GM18499 (cell line): ENCODE measurements at regions not wholly inside any gene's neighbourhood (a gene's known extent, or its start where the extent isn't known, plus 50 kb on each side); places are given as distances from the start of the nearest gene placed in this dataset.
A peak's percentile ranks its signal among the peaks of the same experiment; 100 is the strongest.

Experiments used
- ATAC-seq: cut with Tn5 transposase; IDR thresholded peaks from one replicate; pipeline ENCODE4 v1.9.1; 2021; ENCODE audit warnings: moderate number of reproducible peaks; ENCODE audit not compliant: insufficient read depth, unreplicated experiment

DNA sequence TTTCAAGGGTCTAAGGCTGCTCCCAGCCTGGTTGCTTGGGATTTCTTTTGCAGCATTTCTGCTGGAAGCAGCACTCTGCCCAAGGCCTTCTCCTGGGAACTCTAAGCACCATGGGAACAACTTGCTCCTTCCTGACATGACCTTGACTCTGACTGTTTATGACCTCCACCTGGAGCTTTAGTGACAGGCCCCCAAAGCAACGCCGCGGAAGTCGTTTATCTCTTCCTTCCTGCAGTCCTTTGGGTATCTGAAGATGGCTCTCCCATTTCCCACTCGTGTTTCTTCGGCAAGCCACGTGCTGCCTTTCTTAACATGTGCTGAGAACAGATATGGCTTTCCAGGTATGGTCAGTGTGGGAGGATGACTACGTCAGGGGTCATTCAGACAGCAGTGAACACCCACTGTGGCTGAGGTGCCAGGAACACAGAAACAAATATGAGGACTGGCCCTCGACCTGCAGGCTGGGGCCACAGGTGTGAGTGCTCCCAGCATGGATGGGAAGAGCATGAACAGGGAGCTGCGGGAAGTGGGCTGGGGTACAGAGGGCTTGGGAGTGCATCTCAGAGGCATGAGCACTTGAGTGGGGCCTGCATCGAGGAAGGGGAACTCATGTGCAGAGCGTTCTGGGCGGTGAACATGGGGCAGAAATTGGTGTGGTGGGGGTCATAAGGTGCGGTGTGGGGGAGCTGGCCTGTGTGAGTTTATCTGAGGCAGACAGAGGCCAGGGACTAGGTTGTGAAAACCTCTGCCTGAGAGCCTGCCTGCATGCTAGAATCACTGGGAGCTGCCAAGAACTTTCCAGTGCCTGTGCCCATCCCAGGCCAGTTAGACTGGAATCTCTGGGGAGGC, 140.5 kb downstream of the TSN start:
- ATAC-seq: no peak

DNA sequence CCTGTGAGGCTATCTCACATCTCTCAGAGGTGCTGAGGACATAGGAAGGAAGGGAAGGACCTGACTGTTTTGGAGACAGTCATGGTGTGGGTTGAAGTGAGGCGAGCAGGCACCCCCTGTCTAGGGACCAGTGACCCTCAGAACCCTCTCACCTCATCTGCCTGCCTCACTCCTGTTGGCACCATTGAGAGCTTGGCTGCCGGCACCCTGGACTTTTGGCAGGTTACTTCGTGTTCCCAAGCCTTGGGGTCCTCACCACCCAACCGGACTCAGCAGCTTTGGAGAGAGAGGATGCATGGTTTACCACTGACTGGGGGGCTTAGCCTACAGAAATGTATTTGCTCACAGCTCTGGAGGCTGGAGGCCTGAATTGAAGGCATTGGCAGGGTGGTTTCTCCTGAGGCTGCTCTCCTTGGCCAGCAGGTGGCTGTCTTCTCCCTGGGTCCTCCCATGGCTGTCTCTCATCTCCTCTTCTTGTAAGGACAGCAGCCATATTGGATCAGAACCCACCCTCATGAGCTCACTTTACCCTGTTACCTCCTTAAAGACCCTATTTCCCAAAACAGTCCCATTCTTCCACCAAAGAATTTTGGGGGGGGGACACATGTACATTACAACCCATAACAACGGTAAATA, 142.0 kb downstream of the TSN start:
- peak; percentile 73 for ATAC-seq

DNA sequence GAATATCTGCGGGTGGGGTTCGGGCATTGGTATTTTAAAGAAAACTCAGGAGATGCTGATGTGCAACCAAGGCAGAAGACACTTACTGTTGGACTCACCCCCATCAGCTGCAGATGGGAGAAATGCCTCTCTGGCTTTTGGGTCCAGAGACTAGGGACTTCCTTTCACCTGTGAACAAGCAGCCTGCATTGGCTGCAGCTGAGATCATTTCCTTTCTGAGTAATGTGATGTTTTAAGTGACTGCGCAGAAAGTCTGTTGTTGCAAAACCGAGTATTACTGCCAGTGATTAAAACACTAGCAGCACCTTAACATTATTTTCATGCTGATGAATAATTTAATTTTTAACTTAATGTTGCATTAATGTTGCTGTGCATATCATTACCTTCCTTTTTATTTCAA, 143.0 kb downstream of the TSN start:
- no peak for ATAC-seq

DNA sequence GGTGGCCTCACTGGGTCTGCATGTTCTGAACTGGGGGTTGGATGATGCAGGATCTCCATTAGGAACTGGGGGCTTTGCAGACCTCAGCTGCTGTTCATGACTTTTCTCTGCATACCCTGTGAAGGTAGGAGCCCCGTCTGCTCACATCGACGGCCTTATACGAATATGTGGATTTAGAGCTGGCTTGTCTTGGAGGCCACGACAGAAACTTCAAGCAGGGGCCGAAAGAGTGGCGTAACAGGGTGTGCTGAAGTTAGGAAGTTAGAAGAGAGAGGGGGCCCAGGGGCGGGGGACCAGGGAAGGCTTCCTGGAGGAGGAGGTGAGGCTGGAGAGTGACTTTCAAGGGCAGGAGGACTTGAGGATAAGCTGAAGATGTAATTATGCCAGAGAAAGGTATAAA, 144.9 kb downstream of the TSN start:
- ATAC-seq: no peak

DNA sequence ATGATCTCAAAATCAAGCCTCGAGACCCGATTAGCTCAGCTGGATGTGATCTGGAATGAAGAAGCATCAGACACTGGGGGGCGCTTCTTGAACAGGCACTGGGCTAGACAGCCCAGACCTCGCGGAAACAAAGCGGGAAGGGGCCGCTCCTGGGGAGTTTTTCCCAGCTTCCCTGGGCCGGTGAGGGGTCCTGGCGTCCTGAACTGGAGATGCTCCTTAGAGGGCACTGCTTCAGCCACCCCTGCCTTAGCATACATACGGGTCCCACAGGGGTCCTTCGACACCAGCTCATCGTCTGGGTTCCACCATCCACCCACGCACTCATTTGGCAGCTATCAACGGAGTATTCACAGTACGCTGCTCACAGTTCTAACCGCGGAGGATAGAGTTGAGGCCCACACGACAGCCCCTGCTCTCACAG, 146.7 kb downstream of the TSN start:
- ATAC-seq: no peak

DNA sequence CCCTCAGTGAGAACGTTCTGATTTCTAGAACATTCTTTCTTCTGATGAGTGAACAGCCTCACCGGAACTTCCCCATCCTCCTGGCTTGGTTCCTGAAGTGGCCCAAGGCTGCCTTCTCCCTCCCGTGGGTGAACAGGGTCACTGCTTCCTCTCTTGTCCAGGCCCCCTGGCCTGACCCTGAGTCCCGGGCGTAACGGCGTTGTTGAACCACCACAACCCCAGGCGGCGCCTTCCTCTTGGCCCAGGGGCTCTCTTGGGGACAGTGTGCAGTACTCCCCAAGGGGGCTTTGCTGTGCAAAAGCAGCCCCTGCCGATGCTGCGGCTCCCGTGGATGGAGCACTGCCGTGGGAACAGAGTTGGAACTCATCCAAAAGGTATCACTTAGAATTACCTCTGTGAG, 147.2 kb downstream of the TSN start:
- no peak for ATAC-seq

DNA sequence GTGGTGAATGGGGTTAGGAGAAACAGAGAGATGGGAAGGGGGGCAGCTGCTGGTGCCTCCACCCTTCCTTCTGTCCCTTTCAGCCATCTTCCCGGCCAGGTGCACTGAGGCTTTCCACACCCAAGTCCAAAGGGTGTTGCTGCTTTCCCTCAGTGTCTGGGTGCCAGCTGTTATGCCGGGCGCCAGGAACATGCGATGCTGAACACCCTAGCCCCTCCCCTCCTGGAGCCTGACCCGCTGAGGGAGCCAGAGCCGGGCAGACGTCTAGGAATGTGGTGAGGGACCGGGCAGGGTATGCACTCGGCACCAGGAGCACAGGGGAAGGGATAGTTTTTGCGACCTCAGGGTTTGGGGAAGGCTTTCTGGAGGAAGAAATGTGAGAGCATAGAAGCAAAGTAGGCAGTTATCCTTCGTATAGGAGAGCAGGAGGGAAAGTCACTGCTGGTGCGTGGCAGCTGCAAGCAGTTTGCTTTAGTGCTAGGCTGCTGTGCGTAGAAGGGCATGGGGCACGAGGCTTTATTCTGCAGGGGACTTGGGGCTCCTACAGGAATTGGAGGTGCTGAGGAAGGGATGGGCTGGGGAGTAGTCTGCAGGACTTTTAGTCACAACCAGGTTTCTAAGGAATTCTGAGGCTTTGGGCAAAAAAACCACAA, 147.7 kb downstream of the TSN start:
- ATAC-seq: no peak

DNA sequence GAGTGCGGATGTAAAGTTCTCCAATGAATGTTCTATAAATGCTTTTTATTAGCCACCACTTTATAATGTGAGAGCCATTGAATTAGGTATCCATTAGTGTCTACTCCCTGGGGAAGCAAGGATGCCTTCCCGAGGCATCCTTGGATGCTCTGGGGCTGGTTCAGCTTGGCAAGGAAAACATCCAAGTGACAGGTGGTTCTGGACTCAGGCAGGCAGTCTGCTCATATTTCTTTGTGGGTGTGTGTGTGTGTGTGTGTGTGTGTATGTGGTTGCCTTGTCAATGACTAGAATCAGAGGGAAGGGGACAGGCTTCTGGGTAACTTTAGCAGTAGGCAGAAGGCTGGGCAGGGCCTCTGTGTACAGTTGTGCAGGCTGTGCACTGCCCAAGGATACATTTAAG, 149.2 kb downstream of the TSN start:
- no peak for ATAC-seq

DNA sequence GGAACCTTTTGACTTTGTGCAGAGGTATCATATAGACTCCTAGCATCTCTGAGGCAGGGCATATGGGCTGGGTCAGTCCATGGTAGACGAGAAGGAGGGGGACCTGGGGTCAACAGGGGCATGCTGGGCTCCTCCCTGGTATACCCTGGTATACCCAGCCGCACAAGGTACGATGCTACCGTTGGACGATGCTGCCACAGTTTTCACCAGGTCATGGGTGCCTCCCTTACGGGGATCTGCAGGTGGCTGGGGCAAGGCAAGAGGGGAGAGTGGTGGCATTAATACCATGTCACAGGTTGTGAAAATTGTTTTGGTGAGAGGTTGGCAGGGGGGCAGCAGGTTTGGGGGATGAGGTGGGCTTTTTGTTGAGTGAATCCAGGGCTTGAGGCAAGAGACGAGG, 149.8 kb downstream of the TSN start:
- ATAC-seq: no peak

DNA sequence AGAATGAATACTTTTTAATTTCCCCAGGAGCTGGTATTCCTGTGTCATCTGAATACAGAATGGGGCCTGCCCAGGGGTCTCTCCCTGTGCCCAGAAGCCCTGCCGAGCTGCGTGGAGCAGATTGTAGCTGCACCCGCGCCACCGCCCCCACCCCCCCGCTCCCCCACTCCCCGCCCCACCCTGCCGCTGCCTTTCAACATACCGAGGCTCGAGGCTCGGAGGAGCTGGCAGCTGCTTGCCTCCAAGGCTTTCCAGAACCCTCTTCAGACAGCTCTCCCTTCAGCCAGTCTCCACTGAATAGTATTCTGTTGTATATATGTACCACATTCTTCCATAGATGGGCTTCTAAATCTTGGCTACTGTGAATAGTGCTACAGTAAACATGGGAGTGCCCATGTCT, 150.7 kb downstream of the TSN start:
- ATAC-seq: no peak

DNA sequence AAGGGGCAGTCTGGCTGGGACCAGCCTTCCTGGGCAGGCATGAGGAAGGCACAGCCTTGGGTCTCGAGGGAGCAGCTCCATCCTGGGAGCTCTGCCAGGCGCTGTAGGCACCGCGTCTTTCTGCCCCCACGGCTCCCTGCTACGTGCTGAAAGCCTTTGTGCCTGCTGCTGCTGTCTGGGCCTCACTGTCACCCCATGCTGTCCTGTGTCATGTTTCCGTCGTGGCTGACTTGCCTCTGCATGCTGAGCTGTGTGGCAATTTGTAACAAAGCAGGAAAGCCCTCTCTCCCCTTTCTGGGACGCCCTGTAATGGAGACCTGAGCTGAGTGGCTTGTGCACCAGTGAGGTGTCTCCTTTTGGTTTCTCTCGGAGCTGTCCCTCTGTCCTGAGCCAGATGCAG, 152.5 kb downstream of the TSN start:
- ATAC-seq: no peak

DNA sequence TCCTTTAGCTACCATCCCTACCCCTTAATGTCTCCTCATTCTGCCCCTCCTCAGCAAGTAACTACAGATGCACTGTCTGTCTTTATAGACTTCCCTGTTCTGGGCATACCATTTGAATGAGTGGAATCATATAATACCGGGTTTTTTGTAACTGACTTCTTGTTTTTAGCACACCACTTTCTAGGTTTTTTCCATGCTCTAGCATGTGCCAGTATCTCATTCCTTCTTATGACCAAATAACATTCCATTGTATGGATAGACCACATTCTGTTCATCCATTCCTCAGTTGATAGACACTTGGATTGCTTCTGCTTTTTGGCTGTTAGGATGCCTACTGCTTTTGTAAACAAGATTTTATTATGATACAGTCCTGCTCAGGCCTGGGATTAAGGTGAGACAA, 154.7 kb downstream of the TSN start:
- no peak for ATAC-seq

DNA sequence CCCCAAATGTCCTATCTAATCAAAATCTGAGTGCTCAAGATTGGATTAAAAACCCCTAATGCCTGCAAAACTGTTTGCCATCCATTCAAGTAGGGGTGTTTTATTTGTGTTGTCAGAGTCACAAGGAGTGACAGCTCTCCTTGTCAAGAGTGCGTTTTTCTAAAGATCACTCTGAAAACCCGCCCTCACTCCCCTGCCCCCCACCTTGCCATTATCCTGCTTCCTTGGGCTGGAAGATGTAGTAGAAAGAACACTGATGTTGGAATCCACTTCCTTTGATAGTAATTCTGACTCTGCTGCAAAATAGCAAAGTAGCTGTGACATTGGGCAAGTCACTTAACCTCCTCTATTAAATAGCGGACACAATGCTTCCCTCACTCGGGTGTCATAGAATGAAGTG, 155.6 kb downstream of the TSN start:
- no peak for ATAC-seq

DNA sequence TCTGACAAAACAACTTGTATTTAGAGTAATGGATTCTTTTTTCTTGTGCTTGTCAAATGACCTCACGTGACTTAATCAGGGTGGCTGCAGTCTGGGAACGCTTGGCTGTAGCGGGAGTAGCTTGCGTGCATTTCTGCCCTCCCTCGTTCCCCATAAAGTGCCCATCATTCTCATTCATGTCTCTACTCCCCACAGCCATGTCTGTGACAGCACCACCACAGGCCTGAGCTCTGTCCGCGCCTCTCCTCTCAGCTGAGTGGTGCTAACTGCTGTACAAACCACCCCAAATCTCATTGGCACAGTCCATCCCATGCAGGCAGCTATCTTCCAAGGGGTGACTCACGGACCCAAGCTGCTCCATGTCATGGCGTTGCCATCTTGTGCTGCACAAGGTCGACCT, 161.7 kb downstream of the TSN start:
- ATAC-seq: no peak

DNA sequence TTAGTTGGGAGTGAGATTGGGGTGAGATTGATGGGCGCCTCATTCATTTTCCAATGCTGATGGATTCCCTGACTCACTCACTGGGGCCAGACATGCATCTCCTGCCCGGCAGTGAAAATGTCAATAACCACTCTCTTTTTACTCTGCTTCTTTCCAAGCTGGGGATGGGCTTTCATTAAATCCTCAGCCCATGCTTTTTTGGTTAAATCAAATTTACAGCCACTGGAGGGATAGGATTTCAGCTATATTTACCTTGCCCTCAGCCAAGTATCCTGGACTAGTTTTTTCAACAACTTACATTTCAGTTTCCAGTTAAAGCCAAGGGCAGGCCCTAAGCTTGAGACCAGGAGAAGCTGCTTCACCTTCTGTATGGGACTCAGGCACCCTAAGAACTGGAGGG, 162.8 kb downstream of the TSN start:
- ATAC-seq: no peak

DNA sequence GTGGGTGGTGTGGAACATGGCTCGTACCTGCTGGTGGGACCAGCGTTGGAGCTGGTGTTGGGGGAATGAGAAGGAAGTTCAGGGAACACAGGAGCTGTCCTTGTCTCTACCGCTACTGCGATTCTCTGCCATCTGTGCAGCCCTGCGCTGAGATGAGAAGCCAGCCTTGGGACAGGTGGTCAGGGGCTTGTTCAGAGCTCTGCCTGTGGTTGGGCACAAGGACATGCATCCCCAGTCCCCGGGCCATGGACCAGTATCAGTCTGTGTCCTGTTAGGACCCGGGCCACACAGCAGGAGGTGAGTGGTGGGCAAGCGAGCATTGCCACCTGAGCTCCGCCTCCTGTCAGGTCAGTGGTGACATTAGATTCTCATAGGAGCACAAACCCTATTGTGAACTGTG, 164.4 kb downstream of the TSN start:
- no peak for ATAC-seq

DNA sequence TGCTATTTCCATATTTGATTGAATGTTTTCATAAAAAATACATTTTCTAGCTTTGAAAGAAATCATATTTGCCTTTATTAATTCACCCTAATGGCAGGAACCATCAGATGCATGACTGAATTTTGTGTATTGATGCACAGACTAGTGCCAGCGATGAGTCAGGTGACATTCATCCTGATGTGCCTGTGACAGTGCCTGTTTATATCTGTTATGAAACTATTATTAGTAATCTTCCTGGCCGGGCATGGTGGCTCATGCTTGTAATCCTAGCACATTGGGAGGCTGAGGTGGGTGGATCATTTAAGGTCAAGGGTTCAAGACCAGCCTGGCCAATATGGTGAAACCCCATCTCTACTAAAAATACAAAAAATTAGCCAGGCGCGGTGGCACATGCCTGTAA, 170.0 kb downstream of the TSN start:
- no peak for ATAC-seq

DNA sequence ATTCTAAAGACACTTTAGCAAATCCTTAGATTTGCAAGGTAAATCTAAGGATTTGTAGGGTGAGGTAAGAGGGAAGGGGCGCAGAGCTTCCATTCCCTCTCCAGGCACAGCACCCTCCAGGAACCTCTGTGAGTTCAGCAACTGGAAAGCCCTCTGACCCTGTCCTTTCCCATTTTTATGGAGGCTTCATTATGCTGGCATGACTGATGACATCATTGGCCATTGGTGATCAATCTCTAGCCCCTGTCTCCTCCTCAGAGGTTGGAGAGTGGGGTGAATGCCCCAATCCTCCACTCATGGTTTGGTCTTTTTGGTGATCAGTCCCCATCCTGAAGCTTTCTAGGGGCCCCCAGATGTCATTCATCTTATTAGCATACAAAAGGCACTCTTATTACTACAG, 187.8 kb downstream of the TSN start:
- no peak for ATAC-seq

DNA sequence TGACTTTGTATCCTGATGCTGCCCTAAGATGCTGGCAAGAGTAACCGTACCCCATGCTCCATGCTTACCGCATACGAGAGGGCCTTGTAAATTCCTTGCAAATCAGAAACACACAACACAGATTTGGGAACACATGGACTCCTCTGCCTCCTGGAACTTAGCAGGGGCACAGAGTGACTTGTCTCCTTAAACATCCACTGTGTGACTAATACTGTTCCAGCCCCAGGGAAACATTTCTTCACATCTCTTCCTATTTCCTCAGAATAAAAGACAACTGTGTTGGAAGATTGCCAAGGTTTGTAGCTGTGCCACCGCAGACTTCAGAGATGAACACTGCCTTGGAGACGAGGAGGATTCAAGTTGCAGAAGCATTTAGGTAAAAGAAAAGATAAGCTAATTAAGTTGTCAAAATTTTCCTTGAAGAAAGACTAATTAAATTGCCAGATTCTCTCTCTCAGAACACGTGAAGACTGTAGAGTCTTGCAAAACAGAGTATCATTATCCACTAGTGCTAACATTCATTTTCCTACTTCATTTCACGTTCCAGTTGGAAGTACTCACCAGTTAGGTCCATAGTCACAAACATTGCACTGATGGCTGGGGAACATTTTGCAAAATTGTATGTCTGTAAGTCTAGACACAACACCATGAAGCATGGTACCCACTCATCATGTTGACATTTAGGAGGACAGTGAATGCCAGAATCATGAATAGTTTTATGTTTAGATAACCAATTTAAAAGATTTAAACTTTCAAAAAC, 188.8 kb downstream of the TSN start:
- ATAC-seq: no peak

DNA sequence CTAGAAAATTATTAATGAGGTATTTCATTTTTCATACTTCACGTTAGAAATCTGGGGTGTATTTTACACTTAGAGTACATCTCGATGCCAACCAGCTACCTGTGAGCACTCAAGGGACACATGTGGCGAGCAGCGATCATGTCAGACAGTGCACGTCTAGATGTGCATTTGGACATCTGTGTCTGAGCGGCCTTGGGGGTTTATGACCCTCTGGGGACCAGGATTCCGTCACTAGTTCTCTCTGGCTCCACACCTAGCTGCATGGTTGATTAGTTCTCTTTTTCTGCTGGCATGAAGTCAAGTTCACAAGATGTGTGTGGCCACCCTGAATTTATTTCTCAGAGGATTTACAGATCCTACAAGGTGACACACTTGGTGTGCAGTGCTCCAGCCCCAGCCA, 192.2 kb downstream of the TSN start:
- ATAC-seq: no peak

DNA sequence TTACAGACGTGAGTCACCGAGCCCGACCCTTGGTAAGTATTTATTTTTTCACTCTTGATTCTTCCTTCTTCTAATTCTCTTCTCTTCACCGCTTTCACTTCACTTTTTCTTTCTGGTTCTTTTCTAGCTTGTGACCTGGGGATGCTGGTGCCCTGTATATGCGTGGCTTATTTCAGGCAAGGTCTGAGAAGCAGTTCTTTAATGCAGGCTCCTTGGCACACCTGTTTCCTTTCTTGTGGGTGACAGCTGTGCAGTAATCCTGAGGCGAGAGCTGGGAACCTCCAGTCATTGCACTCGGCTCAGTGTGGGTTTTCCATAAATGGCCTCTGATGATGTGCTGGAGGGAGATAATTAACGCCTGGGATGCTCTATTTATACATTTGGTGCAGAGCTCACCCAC, 193.8 kb downstream of the TSN start:
- no peak for ATAC-seq
